ENCODE measurements at regions not wholly inside any gene's neighbourhood (a gene's known extent, or its start where the extent isn't known, plus 50 kb on each side); places are given as distances from the start of the nearest gene placed in this dataset.

- no peak overlapping the region for H3K4me3 ChIP-seq (ENCODE audit: low read depth, low read length)
- DNase-seq (ENCODE audit: low read depth): no peak
- no peak for TF ChIP-seq CTCF (conservative IDR thresholded peaks at IDR 0.05; ENCODE audit: low read depth, low read length)
These were observed 636.5 kb upstream of the SLIT2 start for GRCh38 chr4:19615086-19615689.

GRCh38 chr4:19614171-19614570 is 637.5 kb upstream of the SLIT2 start:
- DNase-seq (ENCODE audit: low read depth): peak; percentile 9
- no peak overlapping the region for H3K4me3 ChIP-seq (ENCODE audit: low read depth, low read length)
- no peak for TF ChIP-seq CTCF (conservative IDR thresholded peaks at IDR 0.05; ENCODE audit: low read depth, low read length)

- no peak overlapping the region for H3K4me3 ChIP-seq (ENCODE audit: low read depth, low read length)
- DNase-seq (ENCODE audit: low read depth): no peak
- no peak for TF ChIP-seq CTCF (conservative IDR thresholded peaks at IDR 0.05; ENCODE audit: low read depth, low read length)
These were observed 655.4 kb upstream of the SLIT2 start for GRCh38 chr4:19596342-19596741.

GRCh38 chr4:19592391-19592790 is 659.3 kb upstream of the SLIT2 start:
- H3K4me3 ChIP-seq (ENCODE audit: low read depth, low read length): no peak overlapping the region
- TF ChIP-seq CTCF (conservative IDR thresholded peaks at IDR 0.05; ENCODE audit: low read depth, low read length): no peak
- no peak for DNase-seq (ENCODE audit: low read depth)

- H3K4me3 ChIP-seq (ENCODE audit: low read depth, low read length): no peak overlapping the region
- peak; percentile 76 for DNase-seq (ENCODE audit: low read depth)
- no peak for TF ChIP-seq CTCF (conservative IDR thresholded peaks at IDR 0.05; ENCODE audit: low read depth, low read length)
These were observed 667.7 kb upstream of the SLIT2 start for GRCh38 chr4:19583827-19584569.

- no peak for TF ChIP-seq CTCF (conservative IDR thresholded peaks at IDR 0.05; ENCODE audit: low read depth, low read length)
- H3K4me3 ChIP-seq (ENCODE audit: low read depth, low read length): no peak overlapping the region
- peak; percentile 63 for DNase-seq (ENCODE audit: low read depth)
These were observed 671.6 kb upstream of the SLIT2 start for GRCh38 chr4:19580095-19580494.

- no peak for DNase-seq (ENCODE audit: low read depth)
- no peak overlapping the region for H3K4me3 ChIP-seq (ENCODE audit: low read depth, low read length)
- TF ChIP-seq CTCF (conservative IDR thresholded peaks at IDR 0.05; ENCODE audit: low read depth, low read length): no peak
These were observed 672.1 kb upstream of the SLIT2 start for GRCh38 chr4:19579608-19580007.

All from choroid plexus epithelial cell (primary cell).